ENCODE measurements at regions not wholly inside any gene's neighbourhood (a gene's known extent, or its start where the extent isn't known, plus 50 kb on each side); places are given as distances from the start of the nearest gene placed in this dataset.
"Not testable (repeated sequence)": the region's sequence is repeated elsewhere in the genome, so short reads cannot be mapped to it uniquely, and the experiment has no call there.

DNA sequence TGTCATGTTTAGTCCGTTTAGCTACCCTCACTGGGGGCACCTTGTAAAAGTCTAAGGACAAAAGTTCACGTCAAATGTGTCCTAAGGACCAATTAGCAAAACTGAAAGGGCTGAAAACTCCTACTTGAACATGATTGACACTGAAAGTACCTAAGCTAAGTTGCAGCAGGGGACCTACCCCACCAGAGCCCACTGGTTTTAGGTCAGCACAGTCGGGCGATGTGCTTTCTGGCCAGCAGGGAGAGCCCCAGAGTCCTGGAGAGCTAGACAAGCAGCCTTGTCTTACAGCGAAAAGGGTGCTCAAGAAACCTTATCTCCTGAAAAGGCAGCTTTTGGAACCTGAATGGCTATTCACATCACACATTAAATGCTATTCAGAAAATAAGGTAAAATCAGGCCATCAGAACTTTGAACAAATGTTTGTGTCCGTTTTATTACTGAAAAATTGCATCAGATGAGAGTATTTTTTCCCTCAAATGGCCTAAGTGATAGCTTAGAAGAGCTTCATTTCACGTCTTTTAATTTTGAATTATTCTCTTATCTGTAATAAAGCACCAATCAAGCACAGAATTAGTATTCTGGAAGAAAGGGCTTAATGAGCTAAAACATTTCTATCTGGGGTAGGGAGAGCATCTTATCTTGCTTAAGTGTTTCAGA, 52.2 kb upstream of the MKI67 start:
- H3K4me3 ChIP-seq (ENCODE audit: low read depth, low read length) = no peak overlapping the region
- TF ChIP-seq, protein P1, sequence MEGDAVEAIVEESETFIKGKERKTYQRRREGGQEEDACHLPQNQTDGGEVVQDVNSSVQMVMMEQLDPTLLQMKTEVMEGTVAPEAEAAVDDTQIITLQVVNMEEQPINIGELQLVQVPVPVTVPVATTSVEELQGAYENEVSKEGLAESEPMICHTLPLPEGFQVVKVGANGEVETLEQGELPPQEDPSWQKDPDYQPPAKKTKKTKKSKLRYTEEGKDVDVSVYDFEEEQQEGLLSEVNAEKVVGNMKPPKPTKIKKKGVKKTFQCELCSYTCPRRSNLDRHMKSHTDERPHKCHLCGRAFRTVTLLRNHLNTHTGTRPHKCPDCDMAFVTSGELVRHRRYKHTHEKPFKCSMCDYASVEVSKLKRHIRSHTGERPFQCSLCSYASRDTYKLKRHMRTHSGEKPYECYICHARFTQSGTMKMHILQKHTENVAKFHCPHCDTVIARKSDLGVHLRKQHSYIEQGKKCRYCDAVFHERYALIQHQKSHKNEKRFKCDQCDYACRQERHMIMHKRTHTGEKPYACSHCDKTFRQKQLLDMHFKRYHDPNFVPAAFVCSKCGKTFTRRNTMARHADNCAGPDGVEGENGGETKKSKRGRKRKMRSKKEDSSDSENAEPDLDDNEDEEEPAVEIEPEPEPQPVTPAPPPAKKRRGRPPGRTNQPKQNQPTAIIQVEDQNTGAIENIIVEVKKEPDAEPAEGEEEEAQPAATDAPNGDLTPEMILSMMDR (IDR thresholded peaks at IDR 0.05; ENCODE audit: borderline replicate concordance, insufficient read depth, low read depth, low read length) = peak; percentile 78

DNA sequence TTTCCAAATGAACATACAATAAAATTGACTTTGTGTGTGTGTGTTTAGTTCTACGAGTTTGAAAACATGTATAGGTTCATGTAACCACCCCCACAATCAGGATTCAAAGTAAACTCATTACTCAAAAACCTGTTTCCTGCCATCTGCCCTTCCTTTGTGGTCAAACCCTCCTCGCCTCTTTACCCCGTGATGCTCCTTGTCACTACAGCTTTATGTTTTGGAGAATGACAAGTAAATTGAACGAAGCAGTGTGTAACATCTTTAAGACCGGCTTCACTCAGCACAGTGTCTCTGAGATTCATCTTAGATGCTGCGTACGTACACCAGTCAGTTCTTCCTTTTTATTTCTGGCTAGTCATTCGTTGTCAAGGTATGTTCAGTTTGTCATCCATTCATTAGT, 54.6 kb upstream of the MKI67 start:
- no peak overlapping the region for H3K4me3 ChIP-seq (ENCODE audit: low read depth, low read length)

DNA sequence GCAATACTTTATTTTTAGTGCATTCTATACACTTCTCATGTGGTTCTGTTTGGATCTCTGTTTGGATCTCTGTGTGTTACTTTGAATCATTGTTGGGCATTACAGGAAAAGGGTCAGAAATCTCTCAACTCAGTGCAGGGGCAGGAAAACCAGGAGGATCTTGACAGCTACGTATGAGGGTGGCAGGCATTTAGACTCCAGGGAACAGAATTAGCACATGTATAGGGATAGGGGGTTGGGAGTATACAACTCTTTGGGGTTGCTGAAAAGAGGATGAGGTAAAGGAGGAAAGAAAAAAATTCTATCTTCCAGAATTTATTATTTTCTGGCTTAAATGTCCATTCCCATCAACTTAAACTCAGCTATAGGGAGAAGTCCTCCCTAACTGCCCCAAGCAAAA, 59.4 kb upstream of the MKI67 start:
- TF ChIP-seq, protein P1 (IDR thresholded peaks at IDR 0.05; ENCODE audit: borderline replicate concordance, insufficient read depth, low read depth, low read length) = no peak
- no peak overlapping the region for H3K4me3 ChIP-seq (ENCODE audit: low read depth, low read length)

More for the DNA sequence above, 54.6 kb upstream of the MKI67 start:
- TF ChIP-seq, protein P1 (IDR thresholded peaks at IDR 0.05; ENCODE audit: borderline replicate concordance, insufficient read depth, low read depth, low read length) = no peak

DNA sequence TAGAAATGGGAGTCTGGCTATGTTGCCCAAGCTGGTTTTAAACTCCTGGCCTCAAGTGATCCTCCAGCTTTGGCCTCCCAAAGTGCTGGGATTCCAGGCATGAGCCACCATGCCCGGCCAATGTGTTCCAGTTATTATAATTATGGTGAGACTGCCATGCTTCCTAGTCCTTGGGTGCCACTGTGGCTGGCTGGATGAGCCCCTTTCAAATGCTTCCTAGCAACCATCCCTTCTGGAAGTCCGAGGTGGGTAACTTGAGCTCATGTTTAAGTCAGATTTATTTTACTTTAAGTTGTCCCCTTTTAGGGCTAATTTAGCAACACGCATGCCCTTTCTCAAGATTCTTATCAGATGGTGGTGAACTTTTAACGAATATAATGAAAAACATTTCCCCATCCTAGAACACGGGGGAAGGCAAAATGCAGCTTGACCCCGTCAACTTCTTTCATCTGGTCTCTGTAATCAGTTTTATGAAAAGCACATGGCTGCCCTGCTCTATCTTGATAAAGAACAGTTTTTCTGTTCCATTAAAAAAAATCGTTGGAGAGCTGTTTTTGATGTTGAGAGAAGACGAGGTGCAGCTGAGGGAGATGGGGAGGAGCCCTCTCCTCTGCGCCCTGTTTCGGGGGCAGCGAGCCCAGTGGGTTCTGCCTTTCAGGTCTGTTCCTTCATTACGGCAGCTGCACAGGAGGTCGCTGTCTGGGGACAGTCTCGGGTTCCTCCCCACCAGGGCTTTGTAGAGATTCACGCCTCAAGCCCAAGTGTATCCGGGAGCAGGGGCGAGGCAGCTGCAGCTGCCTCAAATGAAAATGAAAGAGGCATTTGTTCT, 61.0 kb upstream of the MKI67 start:
- no peak overlapping the region for H3K4me3 ChIP-seq (ENCODE audit: low read depth, low read length)
- TF ChIP-seq, protein P1 (IDR thresholded peaks at IDR 0.05; ENCODE audit: borderline replicate concordance, insufficient read depth, low read depth, low read length) = no peak

DNA sequence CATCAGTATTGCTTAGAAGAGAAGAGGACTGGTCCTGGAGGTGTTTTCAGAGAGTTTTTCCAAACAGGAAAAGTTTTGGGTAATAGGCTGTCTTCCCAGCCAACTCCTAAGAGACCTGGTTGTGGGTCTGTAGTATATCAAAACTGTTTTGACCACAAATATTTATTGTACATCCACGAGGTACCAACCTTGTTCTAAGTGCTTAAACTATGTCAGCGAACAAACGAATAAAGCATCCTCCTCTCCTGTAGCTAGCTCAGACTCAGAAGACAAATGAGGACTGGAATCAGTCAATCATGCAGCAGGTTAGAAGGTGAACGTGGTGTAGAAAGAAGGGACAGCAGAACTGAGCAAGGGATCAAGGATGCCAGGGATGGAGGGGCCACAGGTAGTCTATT, 61.6 kb upstream of the MKI67 start:
- TF ChIP-seq, protein P1 (IDR thresholded peaks at IDR 0.05; ENCODE audit: borderline replicate concordance, insufficient read depth, low read depth, low read length) = no peak
- H3K4me3 ChIP-seq (ENCODE audit: low read depth, low read length) = no peak overlapping the region

DNA sequence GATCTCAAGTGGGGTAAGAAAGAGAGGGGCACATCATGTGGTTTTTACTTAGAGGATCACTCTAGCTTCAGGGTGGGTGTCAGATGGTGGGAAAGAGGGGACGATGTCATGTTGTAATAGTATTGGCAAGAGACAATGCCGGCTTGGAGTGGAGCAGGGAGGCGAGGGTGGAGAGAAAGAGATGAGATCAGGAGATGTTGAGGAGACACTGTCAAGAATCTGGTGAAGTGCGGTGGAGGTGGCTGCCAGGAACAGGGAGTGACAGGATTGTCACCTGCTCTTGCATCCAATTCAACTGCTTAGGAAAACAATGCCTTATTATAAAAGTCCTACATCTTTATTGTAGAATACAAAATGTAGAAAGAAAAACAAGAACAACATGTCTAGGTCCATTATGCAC, 63.0 kb upstream of the MKI67 start:
- no peak overlapping the region for H3K4me3 ChIP-seq (ENCODE audit: low read depth, low read length)
- TF ChIP-seq, protein P1 (IDR thresholded peaks at IDR 0.05; ENCODE audit: borderline replicate concordance, insufficient read depth, low read depth, low read length) = no peak

DNA sequence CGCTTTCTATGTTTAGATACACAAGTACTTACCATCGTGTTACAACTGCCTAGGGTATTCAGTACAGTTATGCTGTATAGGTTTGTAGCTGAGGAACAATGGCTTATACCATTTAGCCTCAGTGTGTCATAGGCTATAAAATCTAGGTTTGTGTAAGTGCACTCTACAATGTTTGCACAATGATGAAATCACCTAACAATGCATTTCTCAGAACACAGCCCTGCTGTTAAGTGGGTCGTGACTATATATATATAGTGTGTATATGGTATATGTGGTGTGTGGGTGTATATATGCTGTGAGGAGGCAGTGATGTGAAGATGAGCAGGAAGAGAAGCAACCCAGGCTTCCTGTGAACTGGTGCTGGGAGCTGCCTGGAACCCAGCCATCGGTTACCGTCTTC, 65.6 kb upstream of the MKI67 start:
- TF ChIP-seq, protein P1 (IDR thresholded peaks at IDR 0.05; ENCODE audit: borderline replicate concordance, insufficient read depth, low read depth, low read length) = no peak
- H3K4me3 ChIP-seq (ENCODE audit: low read depth, low read length) = no peak overlapping the region

DNA sequence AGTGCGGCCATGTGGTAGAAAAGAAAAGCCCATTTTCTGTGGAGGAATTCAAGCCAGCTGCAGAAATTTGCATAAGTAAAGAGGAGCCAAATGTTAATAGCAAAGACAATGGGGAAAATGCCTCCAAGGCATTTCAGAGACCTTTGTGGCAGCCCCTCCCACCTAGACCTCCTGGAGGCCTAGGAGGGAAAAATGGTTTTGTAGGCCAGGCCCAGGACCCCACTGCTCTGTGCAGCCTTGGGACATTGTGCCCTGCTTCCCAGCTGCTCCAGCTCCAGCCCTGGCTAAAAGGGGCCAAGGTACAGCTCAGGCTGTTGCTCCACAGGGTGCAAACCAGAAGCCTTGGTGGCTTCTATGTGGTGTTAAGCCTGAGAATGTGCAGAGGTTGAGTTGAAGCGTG, 75.6 kb upstream of the MKI67 start:
- not testable (repeated sequence) for H3K4me3 ChIP-seq (ENCODE audit: low read depth, low read length)
